ENCODE measurements at regions not wholly inside any gene's neighbourhood (a gene's known extent, or its start where the extent isn't known, plus 50 kb on each side); places are given as distances from the start of the nearest gene placed in this dataset.

- TF ChIP-seq, protein P1, sequence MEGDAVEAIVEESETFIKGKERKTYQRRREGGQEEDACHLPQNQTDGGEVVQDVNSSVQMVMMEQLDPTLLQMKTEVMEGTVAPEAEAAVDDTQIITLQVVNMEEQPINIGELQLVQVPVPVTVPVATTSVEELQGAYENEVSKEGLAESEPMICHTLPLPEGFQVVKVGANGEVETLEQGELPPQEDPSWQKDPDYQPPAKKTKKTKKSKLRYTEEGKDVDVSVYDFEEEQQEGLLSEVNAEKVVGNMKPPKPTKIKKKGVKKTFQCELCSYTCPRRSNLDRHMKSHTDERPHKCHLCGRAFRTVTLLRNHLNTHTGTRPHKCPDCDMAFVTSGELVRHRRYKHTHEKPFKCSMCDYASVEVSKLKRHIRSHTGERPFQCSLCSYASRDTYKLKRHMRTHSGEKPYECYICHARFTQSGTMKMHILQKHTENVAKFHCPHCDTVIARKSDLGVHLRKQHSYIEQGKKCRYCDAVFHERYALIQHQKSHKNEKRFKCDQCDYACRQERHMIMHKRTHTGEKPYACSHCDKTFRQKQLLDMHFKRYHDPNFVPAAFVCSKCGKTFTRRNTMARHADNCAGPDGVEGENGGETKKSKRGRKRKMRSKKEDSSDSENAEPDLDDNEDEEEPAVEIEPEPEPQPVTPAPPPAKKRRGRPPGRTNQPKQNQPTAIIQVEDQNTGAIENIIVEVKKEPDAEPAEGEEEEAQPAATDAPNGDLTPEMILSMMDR (IDR thresholded peaks at IDR 0.05; ENCODE audit: low read depth, low read length), result no peak
- no peak overlapping the region for H3K4me3 ChIP-seq (ENCODE audit: low read depth, low read length)
These were observed 225.3 kb upstream of the CDH4 start for GRCh38 chr20:61026731-61027130.

DNA sequence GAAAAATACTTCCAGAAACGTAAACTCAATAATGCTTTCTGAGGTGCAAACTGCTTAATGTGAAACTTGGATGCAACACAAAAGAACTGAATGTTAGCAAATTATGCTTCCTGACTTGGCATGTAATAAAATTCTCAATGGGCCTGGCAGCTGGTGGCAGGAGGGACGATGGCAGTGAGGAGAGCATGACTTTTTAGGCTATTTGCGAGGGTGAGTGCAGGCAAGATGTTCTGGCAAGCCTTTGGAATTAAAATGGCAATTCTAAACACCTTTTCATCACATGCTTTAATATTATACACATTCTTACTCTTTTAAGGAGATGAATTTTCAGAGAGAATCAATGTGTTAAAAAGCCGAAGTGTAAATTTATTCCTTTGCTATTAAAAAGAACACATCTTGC is 224.8 kb upstream of the CDH4 start:
- TF ChIP-seq, protein P1 (IDR thresholded peaks at IDR 0.05; ENCODE audit: low read depth, low read length), result no peak
- H3K4me3 ChIP-seq (ENCODE audit: low read depth, low read length), result no peak overlapping the region

DNA sequence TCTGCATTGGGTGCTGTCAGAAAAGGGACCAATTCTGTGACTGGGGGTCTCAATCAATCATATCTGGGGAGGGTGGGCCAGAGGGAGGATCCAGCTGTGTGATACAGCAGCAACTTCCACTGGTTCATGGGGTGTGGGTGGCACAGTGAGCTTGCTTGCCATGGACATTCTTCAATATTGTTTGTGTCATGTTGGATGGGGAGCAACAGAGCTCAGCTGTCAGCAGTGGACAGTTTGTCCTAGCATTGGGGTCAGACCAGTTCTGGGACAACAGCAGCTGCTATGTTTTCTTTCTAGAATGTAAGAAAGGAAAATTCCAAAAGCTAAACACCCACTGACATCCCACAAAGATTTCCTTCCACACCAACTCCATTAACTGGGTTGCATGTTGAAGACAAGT is 221.9 kb upstream of the CDH4 start:
- H3K4me3 ChIP-seq (ENCODE audit: low read depth, low read length), result no peak overlapping the region

GRCh38 chr20:61031101-61031830 is 220.8 kb upstream of the CDH4 start:
- no peak overlapping the region for H3K4me3 ChIP-seq (ENCODE audit: low read depth, low read length)
- TF ChIP-seq, protein P1 (IDR thresholded peaks at IDR 0.05; ENCODE audit: low read depth, low read length), result no peak

More for the DNA sequence above, 221.9 kb upstream of the CDH4 start:
- TF ChIP-seq, protein P1 (IDR thresholded peaks at IDR 0.05; ENCODE audit: low read depth, low read length), result no peak

GRCh38 chr20:61037498-61037897 is 214.6 kb upstream of the CDH4 start:
- TF ChIP-seq, protein P1 (IDR thresholded peaks at IDR 0.05; ENCODE audit: low read depth, low read length), result no peak
- no peak overlapping the region for H3K4me3 ChIP-seq (ENCODE audit: low read depth, low read length)

DNA sequence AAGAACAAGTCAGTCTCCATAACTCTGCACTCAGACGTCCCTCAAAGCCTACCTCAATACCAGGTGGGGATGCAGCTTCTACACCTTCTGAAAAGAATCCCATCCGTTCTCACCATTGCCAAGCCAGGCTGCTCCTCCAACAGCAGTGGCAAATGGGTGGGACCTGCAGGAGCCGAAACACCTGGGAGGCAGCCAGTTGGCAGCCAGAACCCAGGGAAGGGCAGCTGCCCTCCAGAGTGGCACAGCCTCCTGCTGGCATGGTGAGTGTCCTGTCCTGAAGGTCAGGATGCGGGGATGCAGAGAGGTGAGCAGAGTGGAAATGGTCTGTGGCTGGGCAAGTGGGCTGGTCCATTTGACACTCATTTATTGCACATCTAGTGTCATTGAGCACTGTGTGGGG is 210.6 kb upstream of the CDH4 start:
- no peak overlapping the region for H3K4me3 ChIP-seq (ENCODE audit: low read depth, low read length)
- TF ChIP-seq, protein P1 (IDR thresholded peaks at IDR 0.05; ENCODE audit: low read depth, low read length), result no peak

DNA sequence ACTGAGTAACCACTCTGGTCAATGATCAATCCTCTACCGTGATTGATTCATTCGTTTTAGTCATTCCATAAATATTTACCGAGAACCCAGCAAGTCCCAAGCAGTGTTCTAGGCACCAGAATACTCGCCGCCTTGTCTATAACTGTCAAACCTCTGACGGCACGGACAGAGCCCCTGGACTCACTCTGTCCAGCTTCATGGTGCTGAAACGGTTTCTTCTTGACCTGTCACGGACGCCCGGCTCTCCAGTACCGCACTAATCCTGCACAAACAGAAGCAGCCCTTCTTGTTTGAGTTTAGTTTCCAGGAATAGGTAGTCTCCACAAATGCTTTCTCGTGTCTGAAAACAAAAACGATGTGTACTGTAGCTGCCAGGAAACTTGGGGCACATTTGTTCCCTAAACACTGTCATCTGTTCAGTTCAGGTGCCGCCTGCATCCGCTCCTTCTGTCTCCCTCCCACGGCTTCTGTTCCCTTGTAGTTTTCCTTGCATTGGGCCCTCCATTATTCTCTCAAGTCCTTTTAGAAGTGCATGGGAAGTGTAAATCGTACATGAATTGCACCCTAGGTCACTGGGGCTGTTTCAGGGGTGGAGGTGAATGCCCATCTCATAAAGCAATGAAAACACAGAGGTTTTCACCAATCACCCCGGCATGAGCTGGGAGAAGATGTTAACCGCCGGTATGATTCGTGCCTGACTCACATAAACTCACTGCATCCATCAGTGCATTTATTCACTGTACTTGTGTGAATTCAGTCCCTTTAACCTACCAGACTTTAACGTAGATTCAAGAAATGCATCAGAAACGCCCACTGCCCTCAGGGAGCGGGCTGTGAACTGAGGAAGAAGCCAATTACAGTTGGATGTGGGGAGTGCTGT is 209.3 kb upstream of the CDH4 start:
- H3K4me3 ChIP-seq (ENCODE audit: low read depth, low read length), result no peak overlapping the region
- TF ChIP-seq, protein P1 (IDR thresholded peaks at IDR 0.05; ENCODE audit: low read depth, low read length), result no peak
